Aorta (tissue), 5 donors: ENCODE measurements at regions not wholly inside any gene's neighbourhood (a gene's known extent, or its start where the extent isn't known, plus 50 kb on each side); places are given as distances from the start of the nearest gene placed in this dataset.

ENCODE experiments used
- ATAC-seq: fragments of 200-7000 bp; cut with Tn5 transposase; one replicate; pipeline ENCODE4 v1.9.1; 2022; ENCODE audit warnings: moderate library complexity; ENCODE audit not compliant: low FRiP score
- DNase-seq, 2 donors: peaks; one replicate each; pipeline ENCODE4 v3.0.0-alpha.2; 2020
- H3K27ac ChIP-seq, 2 donors: one replicate each; pipeline ENCODE4 v1.5.1; 2013; ENCODE audit warnings: low read length in 2 of 2, mild to moderate bottlenecking in 2 of 2, moderate library complexity in 2 of 2, control low read depth in 1 of 2, inconsistent platforms in 1 of 2, low read depth in 1 of 2
- H3K27me3 ChIP-seq, 2 donors: one replicate each; pipeline ENCODE4 v1.6.1; 2013; ENCODE audit warnings: control low read depth in 1 of 2, low read length in 1 of 2, mild to moderate bottlenecking in 1 of 2, moderate library complexity in 1 of 2; ENCODE audit not compliant: insufficient read depth in 2 of 2, control insufficient read depth in 1 of 2
- H3K36me3 ChIP-seq, 2 donors: one replicate each; pipeline ENCODE4 v1.6.1; 2013; ENCODE audit warnings: control low read depth in 1 of 2, low read length in 1 of 2, mild to moderate bottlenecking in 1 of 2; ENCODE audit not compliant: insufficient read depth in 2 of 2, control insufficient read depth in 1 of 2
- H3K4me1 ChIP-seq, 2 donors: one replicate each; pipeline ENCODE4 v1.6.1; 2013; ENCODE audit warnings: low read length in 2 of 2, control low read depth in 1 of 2, mild to moderate bottlenecking in 1 of 2, moderate library complexity in 1 of 2; ENCODE audit not compliant: insufficient read depth in 2 of 2, control insufficient read depth in 1 of 2
- H3K4me3 ChIP-seq, 2 donors: one replicate each; pipeline ENCODE4 v1.5.1; 2013; ENCODE audit warnings: low read length in 2 of 2, control low read depth in 1 of 2, mild to moderate bottlenecking in 1 of 2
- H3K9me3 ChIP-seq: one replicate; pipeline ENCODE4 v1.6.1; 2013; ENCODE audit warnings: mild to moderate bottlenecking, low read length; ENCODE audit not compliant: control insufficient read depth
- WGBS, 2 donors: extraction: QIAGEN DNeasy Blood & Tissue Kit; methylation state at CpG; one replicate each; pipeline ENCODE4 v1.1.7; 2013; 5-methylcytosine and 5-hydroxymethylcytosine counted together
- intact Hi-C, 2 donors: fragments of 100-400 bp; cut with DNase I; formaldehyde crosslinking; loops; one replicate each; pipeline versions ENCODE4 v1.14.2 to v1.15.0; 2022
- donor health status: healthy with polysubstance abuse.
- donor health status: Bipolar disorder and iron deficiency.
- donor health status: DM: no; HTN: no; CAD: no.
- donor health status: DM: no; HTN: no; CAD: no.
- donor health status: DM: yes; HTN: yes; CAD: no.

GRCh38 chr6:25169961-25170360 lies 109.2 kb upstream of the CARMIL1 start:
- ATAC-seq: no peak

GRCh38 chr6:25170640-25171039 lies 108.5 kb upstream of the CARMIL1 start:
- ATAC-seq (no peak), DNase-seq (no peak)
- Histone ChIP-seq H3K9me3 (no peaks in the 10 kb centered on the region), H3K4me3 (no peak overlapping the region), H3K4me1 (peaks cover 8 to 12% of the 10 kb centered on the region in 2 donors), H3K27me3 (no peaks in the 10 kb centered on the region), H3K36me3 (no peaks in the 10 kb centered on the region), H3K27ac (peak overlapping the region in 1 of 2 donors; percentile 3)
- intact Hi-C loops: loop anchor here in 1 of 2 donors (5.0 kb wide), 1 partner anchor 33 kb away; no protein-coding TSS in a partner anchor

More at GRCh38 chr6:25169961-25170360, 109.2 kb upstream of the CARMIL1 start:
- Histone ChIP-seq H3K27ac (peak overlapping the region; percentile 3 to 99), H3K4me3 (no peak overlapping the region), H3K4me1 (peaks cover 10 to 12% of the 10 kb centered on the region in 2 donors), H3K36me3 (no peaks in the 10 kb centered on the region), H3K27me3 (no peaks in the 10 kb centered on the region), H3K9me3 (no peaks in the 10 kb centered on the region)
- WGBS, 2 donors: 32 to 40% methylated on average over 7 of the region's 7 CpGs
- intact Hi-C loops: loop anchor here in 1 of 2 donors (5.0 kb wide), 1 partner anchor 33 kb away; no protein-coding TSS in a partner anchor
- no peak for DNase-seq

GRCh38 chr6:25171301-25171700 lies 107.9 kb upstream of the CARMIL1 start:
- H3K9me3 ChIP-seq: no peaks in the 10 kb centered on the region
- 95 to 100% methylated on average over 1 of the region's 1 CpG for WGBS, 2 donors
- ATAC-seq (no peak), DNase-seq (no peak)
- no peaks in the 10 kb centered on the region for H3K36me3 ChIP-seq
- intact Hi-C loops: loop anchor here in 1 of 2 donors (5.0 kb wide), 1 partner anchor 34 kb away; no protein-coding TSS in a partner anchor
- H3K4me3 ChIP-seq: no peak overlapping the region
- H3K27me3 ChIP-seq: no peaks in the 10 kb centered on the region
- H3K4me1 ChIP-seq: peaks cover 8 to 12% of the 10 kb centered on the region in 2 donors
- H3K27ac ChIP-seq: peak overlapping the region; percentile 12 to 50

GRCh38 chr6:25172819-25173218 lies 106.4 kb upstream of the CARMIL1 start:
- Histone ChIP-seq H3K27ac (peak overlapping the region in 1 of 2 donors; percentile 8), H3K36me3 (no peaks in the 10 kb centered on the region), H3K4me3 (no peak overlapping the region), H3K27me3 (no peaks in the 10 kb centered on the region), H3K9me3 (no peaks in the 10 kb centered on the region), H3K4me1 (peaks cover 8 to 12% of the 10 kb centered on the region in 2 donors)
- ATAC-seq (no peak), DNase-seq (no peak)
- intact Hi-C loops: loop anchor here in 1 of 2 donors (5.0 kb wide), 1 partner anchor 36 kb away; no protein-coding TSS in a partner anchor
- WGBS, 2 donors: 4 to 7% methylated on average over 3 of the region's 3 CpGs

GRCh38 chr6:25173246-25173645 lies 105.9 kb upstream of the CARMIL1 start:
- H3K4me1 ChIP-seq: peaks cover 8 to 12% of the 10 kb centered on the region in 2 donors
- no peak for ATAC-seq

GRCh38 chr6:25173951-25174474 lies 105.2 kb upstream of the CARMIL1 start:
- Histone ChIP-seq H3K4me3 (no peak overlapping the region), H3K4me1 (peaks cover 6 to 15% of the 10 kb centered on the region in 2 donors), H3K9me3 (no peaks in the 10 kb centered on the region), H3K27me3 (no peaks in the 10 kb centered on the region), H3K36me3 (no peaks in the 10 kb centered on the region), H3K27ac (peak overlapping the region in 1 of 2 donors; percentile 83)
- DNase-seq (no peak), ATAC-seq (peak; percentile 55)
- intact Hi-C loops: loop anchor here in 1 of 2 donors (5.0 kb wide), 1 partner anchor 37 kb away; no protein-coding TSS in a partner anchor
- 60 to 70% methylated on average over 4 of the region's 4 CpGs for WGBS, 2 donors

More at GRCh38 chr6:25173246-25173645, 105.9 kb upstream of the CARMIL1 start:
- intact Hi-C loops: loop anchor here in 1 of 2 donors (5.0 kb wide), 1 partner anchor 36 kb away; no protein-coding TSS in a partner anchor
- no peak for DNase-seq
- H3K9me3 ChIP-seq: no peaks in the 10 kb centered on the region
- no peak overlapping the region for H3K4me3 ChIP-seq
- H3K36me3 ChIP-seq: no peaks in the 10 kb centered on the region
- H3K27me3 ChIP-seq: no peaks in the 10 kb centered on the region
- WGBS, 2 donors: 26 to 50% methylated on average over 1 of the region's 1 CpG
- H3K27ac ChIP-seq: peak overlapping the region in 1 of 2 donors; percentile 17

GRCh38 chr6:25174678-25175077 lies 104.5 kb upstream of the CARMIL1 start:
- no peaks in the 10 kb centered on the region for H3K27me3 ChIP-seq
- H3K9me3 ChIP-seq: no peaks in the 10 kb centered on the region
- peak overlapping the region in 1 of 2 donors; percentile 8 for H3K27ac ChIP-seq
- H3K4me1 ChIP-seq: peaks cover 6 to 16% of the 10 kb centered on the region in 2 donors
- DNase-seq (no peak), ATAC-seq (no peak)
- no peaks in the 10 kb centered on the region for H3K36me3 ChIP-seq
- WGBS, 2 donors: 96 to 97% methylated on average over 6 of the region's 6 CpGs
- intact Hi-C loops: loop anchor here in 1 of 2 donors (5.0 kb wide), 1 partner anchor 37 kb away; no protein-coding TSS in a partner anchor
- H3K4me3 ChIP-seq: no peak overlapping the region

- intact Hi-C loops: no loop called here
- H3K4me3 ChIP-seq: no peak overlapping the region
- H3K27me3 ChIP-seq: no peaks in the 10 kb centered on the region
- H3K36me3 ChIP-seq: no peaks in the 10 kb centered on the region
- H3K9me3 ChIP-seq: no peaks in the 10 kb centered on the region
- H3K4me1 ChIP-seq: peaks cover 6 to 15% of the 10 kb centered on the region in 2 donors
- peak overlapping the region in 1 of 2 donors; percentile 25 for H3K27ac ChIP-seq
- 78 to 88% methylated on average over 6 of the region's 6 CpGs for WGBS, 2 donors
- no peak for DNase-seq
- no peak for ATAC-seq
These were observed 104.0 kb upstream of the CARMIL1 start for GRCh38 chr6:25175196-25175595.

GRCh38 chr6:25175681-25176080 lies 103.5 kb upstream of the CARMIL1 start:
- ATAC-seq (no peak), DNase-seq (no peak)
- peaks cover 6 to 12% of the 10 kb centered on the region in 2 donors for H3K4me1 ChIP-seq
- no peak overlapping the region for H3K4me3 ChIP-seq
- 80 to 85% methylated on average over 2 of the region's 2 CpGs for WGBS, 2 donors
- intact Hi-C loops: no loop called here
- H3K27me3 ChIP-seq: no peaks in the 10 kb centered on the region
- no peaks in the 10 kb centered on the region for H3K9me3 ChIP-seq
- no peaks in the 10 kb centered on the region for H3K36me3 ChIP-seq
- H3K27ac ChIP-seq: no peak overlapping the region
